Loucy (cell line): ENCODE measurements at regions not wholly inside any gene's neighbourhood (a gene's known extent, or its start where the extent isn't known, plus 50 kb on each side); places are given as distances from the start of the nearest gene placed in this dataset.

Experiments
- H2AFZ ChIP-seq: fragments of 200-600 bp; sonication (generic); 2 replicates; pipeline ENCODE4 v1.6.0; 2016; ENCODE audit warnings: antibody characterized with exemption, mild to moderate bottlenecking, low read length, moderate library complexity
- H3F3A ChIP-seq: fragments of 200-600 bp; 2 replicates; pipeline ENCODE4 v1.6.0; 2016; ENCODE audit warnings: antibody characterized with exemption, low read depth, mild to moderate bottlenecking
- H3K27me3 ChIP-seq: fragments of 200-600 bp; sonication (generic); 2 replicates; pipeline ENCODE4 v1.6.1; 2014; ENCODE audit warnings: low read length, mild to moderate bottlenecking; ENCODE audit not compliant: insufficient read depth, poor library complexity, severe bottlenecking
- H3K36me3 ChIP-seq: fragments of 200-600 bp; sonication (generic); 2 replicates; pipeline ENCODE4 v1.6.1; 2016; ENCODE audit warnings: low read length; ENCODE audit not compliant: insufficient read depth
- H3K4me1 ChIP-seq: fragments of 200-600 bp; sonication (generic); 2 replicates; pipeline ENCODE4 v1.5.1; 2014; ENCODE audit warnings: low read length, mild to moderate bottlenecking; ENCODE audit not compliant: insufficient read depth, poor library complexity, severe bottlenecking
- H3K4me2 ChIP-seq: fragments of 200-600 bp; sonication (generic); 2 replicates; pipeline ENCODE4 v1.6.0; 2014; ENCODE audit warnings: antibody characterized with exemption, low read length, low read depth, mild to moderate bottlenecking; ENCODE audit not compliant: poor library complexity, severe bottlenecking
- H3K4me3 ChIP-seq: fragments of 200-600 bp; sonication (generic); 2 replicates; pipeline ENCODE4 v1.5.1; 2014; ENCODE audit warnings: low read length, mild to moderate bottlenecking, mixed read lengths; ENCODE audit not compliant: poor library complexity, severe bottlenecking
- H3K79me2 ChIP-seq: fragments of 200-600 bp; sonication (generic); 2 replicates; pipeline ENCODE4 v1.6.1; 2014; ENCODE audit warnings: low read length; ENCODE audit not compliant: insufficient read depth
- H3K9ac ChIP-seq: fragments of 200-600 bp; sonication (generic); 2 replicates; pipeline ENCODE4 v1.6.0; 2014; ENCODE audit warnings: mild to moderate bottlenecking, low read depth, low read length, moderate library complexity; ENCODE audit not compliant: poor library complexity, severe bottlenecking
- H3K9me2 ChIP-seq: fragments of 200-600 bp; sonication (generic); replicated peaks from 2 replicates; pipeline ENCODE4 v1.6.1; 2016; ENCODE audit warnings: low read depth, low read length, mixed read lengths
- H3K9me3 ChIP-seq: fragments of 200-600 bp; sonication (generic); 2 replicates; pipeline ENCODE4 v1.6.1; 2014; ENCODE audit warnings: mild to moderate bottlenecking, antibody characterized with exemption, low read length, low read depth; ENCODE audit not compliant: insufficient read depth
- H4K20me1 ChIP-seq: fragments of 200-600 bp; sonication (generic); 2 replicates; pipeline ENCODE4 v1.6.0; 2014; ENCODE audit warnings: antibody characterized with exemption, low read length, mild to moderate bottlenecking; ENCODE audit not compliant: insufficient read depth, poor library complexity, severe bottlenecking
- EZH2phosphoT487 ChIP-seq: fragments of 200-600 bp; IDR thresholded peaks from 2 replicates; pipeline ENCODE4 v1.6.1; 2018; ENCODE audit warnings: antibody characterized with exemption, mild to moderate bottlenecking, moderate library complexity, borderline replicate concordance
- TF ChIP-seq, protein P1 (sequence below): fragments of 200-600 bp; sonication (generic); conservative IDR thresholded peaks from 2 replicates; pipeline ENCODE4 v1.5.1; 2014; ENCODE audit warnings: mild to moderate bottlenecking, antibody characterized with exemption, low read length

DNA sequence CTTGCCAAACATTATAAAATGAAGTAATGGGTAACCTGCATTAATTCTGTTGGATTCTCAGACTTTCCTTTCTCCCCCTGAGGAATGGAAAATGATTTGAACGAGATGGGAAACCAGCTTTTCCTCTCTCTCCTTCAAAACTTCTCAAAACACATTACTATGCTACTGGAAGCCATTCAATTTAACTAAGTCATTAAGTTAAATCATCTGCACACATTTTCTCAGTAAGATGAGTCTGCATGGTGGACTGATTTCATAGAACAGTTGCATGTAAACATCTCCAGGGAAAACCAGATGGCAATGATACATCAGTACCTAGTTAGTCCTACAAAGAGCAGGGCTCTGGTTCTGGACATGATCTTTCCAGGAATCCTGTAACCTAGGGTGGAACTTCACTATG is 59.9 kb downstream of the BMP4 start:
- H3K4me2 ChIP-seq, result no peak overlapping the region
- TF ChIP-seq, protein P1, sequence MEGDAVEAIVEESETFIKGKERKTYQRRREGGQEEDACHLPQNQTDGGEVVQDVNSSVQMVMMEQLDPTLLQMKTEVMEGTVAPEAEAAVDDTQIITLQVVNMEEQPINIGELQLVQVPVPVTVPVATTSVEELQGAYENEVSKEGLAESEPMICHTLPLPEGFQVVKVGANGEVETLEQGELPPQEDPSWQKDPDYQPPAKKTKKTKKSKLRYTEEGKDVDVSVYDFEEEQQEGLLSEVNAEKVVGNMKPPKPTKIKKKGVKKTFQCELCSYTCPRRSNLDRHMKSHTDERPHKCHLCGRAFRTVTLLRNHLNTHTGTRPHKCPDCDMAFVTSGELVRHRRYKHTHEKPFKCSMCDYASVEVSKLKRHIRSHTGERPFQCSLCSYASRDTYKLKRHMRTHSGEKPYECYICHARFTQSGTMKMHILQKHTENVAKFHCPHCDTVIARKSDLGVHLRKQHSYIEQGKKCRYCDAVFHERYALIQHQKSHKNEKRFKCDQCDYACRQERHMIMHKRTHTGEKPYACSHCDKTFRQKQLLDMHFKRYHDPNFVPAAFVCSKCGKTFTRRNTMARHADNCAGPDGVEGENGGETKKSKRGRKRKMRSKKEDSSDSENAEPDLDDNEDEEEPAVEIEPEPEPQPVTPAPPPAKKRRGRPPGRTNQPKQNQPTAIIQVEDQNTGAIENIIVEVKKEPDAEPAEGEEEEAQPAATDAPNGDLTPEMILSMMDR, result no peak
- TF ChIP-seq EZH2phosphoT487, result no peak

DNA sequence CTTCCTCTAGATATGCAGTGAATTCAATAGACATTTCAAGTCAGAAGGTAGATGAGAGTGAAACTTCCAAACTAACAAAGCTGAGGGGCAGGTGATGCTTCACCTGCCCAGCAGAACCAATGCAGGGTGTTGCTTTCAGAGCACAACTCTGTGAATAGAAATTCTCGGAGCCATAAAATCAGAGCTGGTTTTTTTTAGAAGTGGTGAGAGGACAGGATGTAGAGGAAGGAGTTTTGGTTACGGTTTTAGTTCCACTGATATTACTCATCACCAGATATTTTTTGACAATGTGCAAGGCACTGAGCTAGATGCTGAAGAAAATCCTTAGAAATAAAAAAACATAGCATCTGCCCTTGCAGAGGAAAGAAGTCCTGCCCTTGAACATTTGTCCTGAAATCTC is 62.2 kb downstream of the BMP4 start:
- Histone ChIP-seq H3F3A (no peaks in the 10 kb centered on the region), H3K9me3 (no peaks in the 10 kb centered on the region), H2AFZ (no peak overlapping the region), H3K79me2 (no peaks in the 10 kb centered on the region), H3K36me3 (no peaks in the 10 kb centered on the region), H3K4me1 (no peaks in the 10 kb centered on the region), H3K4me2 (no peak overlapping the region), H3K27me3 (no peaks in the 10 kb centered on the region), H4K20me1 (no peaks in the 10 kb centered on the region), H3K9ac (no peak overlapping the region), H3K9me2 (no peaks in the 10 kb centered on the region), H3K4me3 (no peak overlapping the region)
- no peak for TF ChIP-seq EZH2phosphoT487
- TF ChIP-seq, protein P1, result no peak

More for the DNA sequence above, 59.9 kb downstream of the BMP4 start:
- no peaks in the 10 kb centered on the region for H3K79me2 ChIP-seq
- no peaks in the 10 kb centered on the region for H4K20me1 ChIP-seq
- no peaks in the 10 kb centered on the region for H3K9me2 ChIP-seq
- no peaks in the 10 kb centered on the region for H3F3A ChIP-seq
- no peak overlapping the region for H3K9ac ChIP-seq
- H3K9me3 ChIP-seq, result no peaks in the 10 kb centered on the region
- H3K4me3 ChIP-seq, result no peak overlapping the region
- H2AFZ ChIP-seq, result no peak overlapping the region
- H3K36me3 ChIP-seq, result no peaks in the 10 kb centered on the region
- no peaks in the 10 kb centered on the region for H3K4me1 ChIP-seq
- no peaks in the 10 kb centered on the region for H3K27me3 ChIP-seq

DNA sequence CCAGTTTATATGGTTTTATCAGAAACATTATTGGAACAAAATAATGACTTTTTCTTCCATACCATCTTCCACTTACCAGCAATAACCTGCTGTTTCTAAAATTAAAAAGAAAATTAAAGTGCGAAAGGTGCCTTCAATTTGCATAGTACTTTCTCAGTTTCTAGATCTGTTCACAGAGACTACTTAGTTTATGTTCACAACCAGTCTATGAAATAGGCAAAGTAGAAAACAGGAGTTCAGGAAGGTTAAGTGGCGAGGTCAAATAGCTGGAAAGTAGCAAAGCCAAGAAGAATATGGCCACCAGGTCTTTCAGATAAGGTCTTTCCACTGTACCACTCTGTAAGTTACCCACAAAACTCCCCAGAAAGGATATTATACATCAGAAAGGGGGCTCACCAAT is 63.3 kb downstream of the BMP4 start:
- Histone ChIP-seq H3K4me2 (no peak overlapping the region), H3K9me3 (no peaks in the 10 kb centered on the region), H3K36me3 (no peaks in the 10 kb centered on the region), H2AFZ (no peak overlapping the region), H3K4me1 (no peaks in the 10 kb centered on the region), H3K4me3 (no peak overlapping the region), H3F3A (no peaks in the 10 kb centered on the region), H4K20me1 (no peaks in the 10 kb centered on the region), H3K79me2 (no peaks in the 10 kb centered on the region), H3K27me3 (no peaks in the 10 kb centered on the region), H3K9ac (no peak overlapping the region), H3K9me2 (no peaks in the 10 kb centered on the region)
- TF ChIP-seq, protein P1, result no peak
- no peak for TF ChIP-seq EZH2phosphoT487
